RCC 7860 (cell line): ENCODE measurements at regions not wholly inside any gene's neighbourhood (a gene's known extent, or its start where the extent isn't known, plus 50 kb on each side); places are given as distances from the start of the nearest gene placed in this dataset.

ENCODE experiments used
- DNase-seq: peaks from one replicate; pipeline ENCODE4 v3.0.0-alpha.2; 2015; ENCODE audit warnings: low spot score
- FAIRE-seq: peaks from 2 replicates; lab custom pipeline; 2012; peaks lifted over from hg19 to GRCh38; lab: Jason Lieb, UNC

DNA sequence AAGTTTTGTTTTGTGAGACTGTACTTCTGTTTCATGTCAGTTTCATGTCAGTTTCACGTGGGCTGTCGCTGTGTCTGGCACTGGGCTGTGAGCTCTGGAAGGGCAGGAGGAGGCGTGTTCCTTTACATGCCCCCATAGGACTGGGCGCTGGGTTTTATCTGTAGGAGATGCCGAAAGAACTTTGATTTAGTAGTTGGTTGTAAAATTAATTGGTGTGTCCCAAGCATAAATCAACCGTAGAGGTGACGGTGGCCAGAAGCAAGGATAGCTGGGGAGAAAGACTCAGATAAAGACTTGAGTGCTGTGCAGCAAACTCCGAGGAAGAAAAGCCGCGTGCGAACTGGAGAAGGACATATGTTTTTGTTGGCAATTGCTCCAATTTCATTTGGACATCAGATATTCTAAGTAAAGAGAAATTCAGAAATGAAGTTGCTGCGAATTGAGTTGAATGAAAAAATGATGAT, 182.5 kb downstream of the VRK1 start:
- FAIRE-seq: no peak

DNA sequence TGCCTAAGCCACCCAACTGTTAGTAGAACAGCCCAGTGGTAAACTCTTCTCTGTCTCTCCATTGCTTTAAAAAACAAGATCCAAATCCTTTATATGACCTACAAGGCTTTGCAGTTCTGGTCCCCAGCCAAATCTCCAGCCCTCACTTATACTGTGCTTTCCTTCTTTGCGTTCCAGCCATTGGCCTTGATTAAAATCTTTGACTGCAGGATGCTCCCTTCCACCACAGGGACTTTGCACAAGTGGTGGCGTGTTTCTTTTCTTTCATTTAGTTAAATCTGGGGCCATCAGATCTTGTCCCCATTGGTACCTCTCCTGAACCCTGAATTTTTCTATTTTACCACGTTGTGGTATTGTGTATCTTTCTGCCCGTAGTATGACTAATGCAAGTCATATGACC, 183.7 kb downstream of the VRK1 start:
- FAIRE-seq (no peak), DNase-seq (no peak)

More for the DNA sequence above, 182.5 kb downstream of the VRK1 start:
- DNase-seq: no peak

DNA sequence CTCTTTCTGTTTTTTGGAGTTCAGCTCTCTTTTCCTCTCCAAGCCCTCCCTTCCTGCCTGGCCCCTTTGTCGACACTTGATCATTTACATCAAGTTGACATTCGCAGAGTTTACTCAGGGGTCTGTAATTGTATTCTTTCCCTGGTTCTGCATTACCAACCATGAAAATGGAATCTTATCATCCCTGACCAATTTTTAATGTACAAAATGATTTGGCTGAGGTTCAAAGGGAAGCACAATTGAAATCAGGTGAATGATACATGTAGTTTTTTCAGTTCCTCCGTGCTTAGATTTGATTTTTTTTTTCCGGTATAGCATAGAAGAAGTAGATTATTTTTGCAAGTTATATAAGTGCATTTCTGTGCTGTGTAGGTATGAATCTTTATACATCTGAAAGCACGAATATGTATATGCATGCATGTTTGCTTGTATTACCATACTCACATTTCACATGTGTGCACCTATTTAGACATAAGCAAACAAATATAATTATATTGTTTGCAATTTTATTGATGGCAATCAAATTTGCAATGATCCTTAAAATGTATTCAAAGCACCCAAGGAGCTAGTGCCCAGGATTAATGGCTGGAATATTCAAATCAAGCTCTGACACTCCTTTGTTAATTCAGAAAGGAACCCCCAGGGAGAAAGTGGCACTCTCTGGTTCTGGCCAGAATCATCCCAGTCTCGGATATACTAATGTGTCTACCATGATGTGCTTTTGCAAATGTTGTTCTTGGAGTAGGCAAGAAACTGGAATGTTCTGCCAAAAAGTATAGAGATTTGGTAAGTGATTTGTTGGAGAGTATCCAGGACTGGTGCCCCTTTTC, 189.3 kb downstream of the VRK1 start:
- FAIRE-seq (no peak), DNase-seq (no peak)

DNA sequence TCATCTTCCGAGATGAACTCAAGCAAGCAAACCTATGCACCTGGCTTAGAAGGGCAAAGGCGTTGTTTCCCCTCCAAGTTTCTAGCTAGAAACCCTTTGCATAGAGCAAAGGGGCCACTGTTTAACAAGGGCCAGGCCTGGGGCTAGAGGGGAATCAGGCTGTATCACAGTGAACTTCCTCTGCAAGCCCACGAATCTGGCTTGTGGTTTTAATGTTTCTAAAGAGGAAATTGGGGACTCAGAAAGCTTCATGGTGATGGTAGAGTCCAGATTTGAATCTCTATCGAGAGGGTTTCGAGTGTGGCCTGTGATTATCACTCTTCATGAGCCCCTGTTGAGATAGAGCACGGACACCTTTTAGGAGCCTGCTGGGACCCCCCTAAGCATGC, 189.9 kb downstream of the VRK1 start:
- FAIRE-seq (no peak), DNase-seq (no peak)

DNA sequence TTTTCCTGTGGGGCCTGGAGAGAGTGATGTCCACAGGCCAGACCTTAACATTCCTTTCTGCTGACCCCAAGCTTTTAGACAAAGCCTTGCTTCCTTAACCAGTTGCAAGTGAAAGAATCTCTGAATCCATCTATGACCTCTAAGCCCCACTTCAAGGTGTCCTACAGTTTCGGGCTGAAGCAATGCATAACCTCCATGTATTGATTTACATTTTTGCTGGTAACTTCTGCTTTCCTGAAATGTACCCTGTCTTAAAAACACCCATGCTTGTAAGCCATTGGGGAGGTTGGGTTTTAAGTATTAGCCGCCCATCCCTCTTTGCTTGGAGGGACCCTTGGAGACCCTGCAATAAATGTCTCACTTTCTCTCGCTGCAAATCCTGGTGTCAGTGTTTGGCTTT, 190.6 kb downstream of the VRK1 start:
- DNase-seq: no peak
- no peak for FAIRE-seq

DNA sequence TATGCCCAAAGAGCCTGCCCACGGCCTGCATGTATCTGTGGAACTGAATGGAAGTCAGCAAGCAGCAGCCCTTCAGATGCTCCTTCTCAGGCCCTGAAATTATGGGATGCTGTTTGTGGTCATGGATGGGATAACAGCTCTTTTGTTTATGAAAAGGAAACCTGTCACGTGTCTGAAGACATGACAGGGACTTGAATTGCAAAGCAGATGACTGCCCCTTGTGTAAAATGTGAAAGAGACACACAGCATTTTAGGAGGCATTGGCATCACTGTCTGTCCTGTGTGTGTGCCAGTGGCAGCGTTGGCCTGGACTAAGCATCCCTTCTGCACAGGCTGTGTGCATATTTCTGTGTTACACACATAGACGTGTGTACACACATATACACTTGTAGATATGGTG, 192.1 kb downstream of the VRK1 start:
- no peak for FAIRE-seq
- no peak for DNase-seq

DNA sequence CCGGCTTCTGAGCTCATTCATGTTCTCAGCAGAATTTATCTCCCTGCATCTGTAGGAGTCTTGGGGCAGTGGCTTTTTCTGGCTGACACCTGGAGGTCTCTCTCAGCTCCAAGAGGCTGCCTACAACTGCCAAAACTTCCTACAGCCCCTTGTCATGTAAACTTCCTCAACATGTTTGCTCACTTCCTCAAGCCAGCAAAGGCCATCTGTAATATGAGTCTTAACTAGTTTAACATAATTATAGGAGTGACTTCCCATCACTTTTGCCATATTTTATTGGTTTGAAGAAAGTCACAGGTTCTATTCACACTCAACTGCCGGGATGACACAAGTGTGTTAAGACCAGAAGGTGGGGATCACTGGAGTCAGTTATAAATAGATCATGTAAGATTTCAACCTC, 194.0 kb downstream of the VRK1 start:
- DNase-seq (no peak), FAIRE-seq (no peak)

DNA sequence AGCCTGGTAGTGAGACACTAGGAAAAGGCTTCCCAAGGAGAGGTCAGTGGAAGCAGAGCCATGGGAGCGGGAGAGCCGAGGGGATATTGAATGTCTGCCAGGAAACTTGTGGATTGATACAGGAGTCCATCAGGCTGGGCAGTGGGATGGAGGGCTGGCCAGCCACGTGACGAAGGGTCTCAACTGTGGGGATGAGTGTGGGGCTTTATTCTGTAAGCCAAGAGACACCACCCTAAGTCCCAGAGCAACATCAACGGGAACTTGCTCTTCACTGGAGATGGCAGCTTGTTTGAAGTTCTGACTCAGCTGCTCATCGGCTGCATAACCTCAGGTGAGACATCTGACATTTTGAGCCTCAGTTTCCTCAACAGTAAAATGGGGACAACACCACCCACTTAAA, 197.8 kb downstream of the VRK1 start:
- FAIRE-seq: no peak

DNA sequence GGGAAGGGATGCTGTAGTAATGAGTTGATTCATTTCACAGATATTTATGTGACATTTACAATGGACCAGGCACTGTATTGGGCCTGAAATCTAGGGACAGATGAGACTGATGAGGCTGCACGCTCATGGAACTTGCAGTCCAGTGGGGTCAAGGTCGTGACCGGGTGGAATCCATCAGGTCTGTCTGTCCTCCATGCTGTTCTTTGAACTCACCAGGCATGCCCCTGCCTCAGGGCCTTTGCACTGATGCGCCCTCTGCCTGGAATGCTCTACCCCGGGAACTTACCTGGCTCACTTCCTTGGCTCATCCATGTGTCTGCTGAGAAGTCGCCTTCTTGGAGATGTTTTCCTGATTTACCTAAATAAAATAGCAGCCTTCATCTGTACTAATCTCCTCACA, 200.1 kb downstream of the VRK1 start:
- DNase-seq (no peak), FAIRE-seq (no peak)

More for the DNA sequence above, 197.8 kb downstream of the VRK1 start:
- no peak for DNase-seq

DNA sequence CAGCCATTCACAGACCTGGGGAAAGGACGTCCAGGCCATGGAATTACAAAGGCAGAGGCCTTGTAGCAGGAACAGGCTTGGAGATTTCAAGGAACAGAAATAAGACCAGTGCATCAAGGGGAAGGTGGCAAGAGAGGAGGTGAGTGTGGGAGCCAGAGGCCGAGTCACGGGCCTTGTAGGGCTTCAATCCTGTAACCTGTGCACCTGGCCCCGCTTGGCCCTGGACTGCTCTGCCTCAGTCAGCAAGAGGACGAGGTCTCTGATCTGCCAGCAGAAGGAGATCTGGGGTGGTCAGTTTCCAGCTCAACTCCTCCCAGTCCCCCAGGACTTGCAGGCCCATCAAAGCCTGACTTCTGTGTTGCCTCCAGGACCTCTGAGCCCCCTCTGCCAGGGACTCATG, 200.8 kb downstream of the VRK1 start:
- DNase-seq: no peak
- FAIRE-seq: no peak

DNA sequence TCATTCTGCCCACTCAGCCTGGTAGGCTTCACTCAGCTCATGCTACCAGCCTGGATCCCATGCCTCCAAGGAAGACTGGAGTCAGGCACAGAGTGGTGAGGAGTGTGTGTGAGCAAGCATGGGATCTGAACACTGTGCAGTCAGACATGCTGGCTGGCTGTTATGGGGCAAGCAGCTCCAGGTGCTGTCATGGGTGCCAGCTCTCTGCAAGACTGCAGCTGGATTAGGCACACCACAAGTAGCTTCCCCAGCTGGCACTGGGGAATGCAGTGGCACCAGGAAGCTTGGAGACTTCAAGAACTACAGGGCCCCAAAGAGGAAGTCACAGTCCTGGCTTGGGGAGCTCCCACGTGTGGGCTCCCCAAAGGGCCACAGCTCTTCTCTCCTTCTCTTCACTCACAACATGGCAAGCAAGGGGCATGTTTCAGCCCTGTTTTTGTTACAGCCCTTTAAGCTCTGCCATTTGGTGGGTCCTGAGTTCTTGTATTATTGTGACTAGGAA, 202.5 kb downstream of the VRK1 start:
- DNase-seq: no peak
- FAIRE-seq: no peak

DNA sequence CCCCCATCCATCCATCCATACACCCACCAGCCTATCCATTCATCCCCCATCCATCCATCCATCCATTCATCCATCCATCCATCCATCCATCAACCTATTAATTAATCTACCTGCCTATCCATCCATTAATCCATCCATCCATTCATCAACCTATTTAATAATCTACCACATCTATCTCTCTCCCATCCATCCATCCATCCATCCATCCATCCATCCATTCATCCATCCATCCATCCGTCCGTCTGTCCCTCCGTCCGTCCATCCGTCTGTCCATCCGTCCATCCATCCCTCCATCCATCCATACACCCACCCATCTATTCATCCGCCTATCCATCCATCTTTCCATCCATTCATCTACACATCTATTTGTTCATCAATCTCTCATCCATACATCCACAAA, 205.3 kb downstream of the VRK1 start:
- FAIRE-seq (no peak), DNase-seq (no peak)

DNA sequence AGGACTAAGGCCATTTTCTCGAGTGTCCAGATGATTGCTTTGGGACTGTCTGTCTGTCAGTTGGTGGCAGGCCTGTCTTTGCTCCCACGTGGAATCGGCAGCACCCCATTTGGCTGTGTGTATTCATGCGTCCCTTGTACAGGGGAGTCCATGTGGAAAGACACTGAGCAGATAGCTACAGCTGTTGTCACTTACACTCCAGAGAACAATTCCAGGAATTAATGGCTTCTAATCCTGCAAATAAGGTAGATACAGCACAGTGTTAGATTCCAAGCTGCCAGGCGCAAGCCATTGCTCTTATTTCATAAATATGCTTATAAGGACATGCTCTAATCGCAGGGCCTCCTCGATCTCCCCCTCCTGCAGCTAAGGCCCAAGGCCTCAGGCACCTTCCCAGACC, 208.8 kb downstream of the VRK1 start:
- no peak for FAIRE-seq
- DNase-seq: no peak

DNA sequence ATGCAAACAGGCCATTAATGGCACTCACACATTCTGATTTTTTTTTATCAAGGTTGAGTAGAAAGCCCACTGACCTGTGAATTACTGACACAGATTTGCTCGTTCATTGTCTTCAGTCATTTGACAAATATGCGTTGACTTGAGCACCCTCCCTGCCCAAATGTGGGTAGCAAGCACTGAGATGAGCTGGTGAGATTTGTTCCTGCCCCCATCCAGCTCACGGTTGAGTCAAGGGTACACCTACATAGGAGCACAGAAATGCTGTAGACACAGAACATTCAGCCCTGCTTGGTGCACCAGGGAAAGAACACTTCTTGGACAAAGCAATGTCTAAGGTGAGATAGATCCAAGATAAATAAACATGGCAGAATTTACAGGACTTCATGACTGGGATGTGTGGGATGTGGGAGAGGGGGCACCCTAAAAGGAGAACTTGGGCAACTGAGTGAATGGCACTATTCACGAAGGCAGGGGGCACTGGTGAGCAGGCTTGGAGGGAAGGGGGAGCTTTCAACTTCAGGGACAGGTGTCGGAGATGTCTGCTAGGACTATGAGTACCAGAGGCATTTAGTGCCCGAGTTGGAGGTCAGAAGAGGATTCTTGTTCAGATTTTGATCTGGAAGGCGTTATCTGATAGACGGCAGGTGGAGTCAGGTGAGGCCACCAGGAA, 213.4 kb downstream of the VRK1 start:
- FAIRE-seq (no peak), DNase-seq (no peak)

DNA sequence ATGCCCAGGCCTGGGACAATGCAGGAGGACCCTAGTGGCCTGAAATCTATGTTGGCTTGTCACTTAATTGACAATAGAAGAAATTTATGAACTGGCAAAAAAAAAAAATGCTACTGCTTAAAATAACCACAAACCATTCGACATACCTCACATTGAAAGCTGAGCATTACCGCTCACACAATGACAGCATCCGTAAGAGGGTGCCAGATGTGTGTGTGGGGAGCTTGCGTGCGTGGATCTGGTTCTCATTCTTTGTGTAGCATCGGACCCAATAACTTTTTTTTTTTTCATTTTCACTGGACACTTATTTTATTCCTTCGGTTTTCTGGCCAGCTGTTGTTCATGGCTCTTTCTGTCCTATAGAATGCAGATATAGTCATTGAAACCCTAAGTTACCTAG, 216.7 kb downstream of the VRK1 start:
- FAIRE-seq (no peak), DNase-seq (no peak)

DNA sequence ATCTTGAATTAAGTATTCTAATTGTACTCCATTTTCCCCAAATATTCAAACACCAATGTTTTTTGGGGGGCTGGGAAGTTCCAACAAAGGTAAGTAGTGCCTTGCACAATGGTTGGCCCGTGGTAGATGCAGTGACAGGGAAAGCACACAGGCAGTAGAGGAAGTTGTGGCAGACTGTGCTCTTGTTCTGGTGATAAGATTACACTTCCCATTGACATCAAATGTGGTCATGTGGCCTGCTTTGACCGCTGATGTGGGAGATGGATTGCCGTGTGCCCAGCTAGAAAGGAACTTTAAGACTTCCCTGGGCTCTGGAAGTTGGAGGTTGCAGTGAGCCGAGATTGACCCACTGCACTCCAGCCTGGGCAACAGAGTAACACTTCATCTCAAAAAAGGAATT, 223.8 kb downstream of the VRK1 start:
- no peak for DNase-seq

DNA sequence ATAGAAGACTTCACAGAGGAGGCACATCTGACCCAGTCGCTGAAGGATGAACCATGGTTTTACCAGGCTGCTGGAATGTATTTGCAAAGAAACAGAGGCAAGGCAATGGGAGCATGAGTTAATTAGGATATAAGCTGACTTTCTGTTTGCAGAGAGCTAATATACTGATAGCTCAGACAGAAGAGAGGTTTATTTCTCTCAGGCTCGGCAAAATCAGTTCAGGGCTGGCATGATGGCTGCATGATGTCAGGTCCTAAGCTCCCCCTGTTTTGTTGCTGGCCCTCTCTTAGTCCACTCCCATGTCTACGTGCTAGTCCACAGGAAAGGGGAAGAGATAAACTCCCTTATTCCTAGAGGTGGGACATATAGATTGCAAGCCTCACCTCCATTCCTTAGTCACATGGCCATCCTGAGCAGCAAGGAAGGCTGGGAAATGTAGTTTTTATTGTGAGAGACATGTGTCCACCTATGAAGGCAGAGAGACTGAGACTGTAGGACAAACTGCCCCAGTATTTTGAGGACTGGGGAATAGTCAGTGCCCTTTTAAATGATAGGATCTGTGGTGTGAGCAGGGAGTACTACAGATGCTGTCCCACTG, 224.5 kb downstream of the VRK1 start:
- no peak for FAIRE-seq

More for the DNA sequence above, 223.8 kb downstream of the VRK1 start:
- no peak for FAIRE-seq

DNA sequence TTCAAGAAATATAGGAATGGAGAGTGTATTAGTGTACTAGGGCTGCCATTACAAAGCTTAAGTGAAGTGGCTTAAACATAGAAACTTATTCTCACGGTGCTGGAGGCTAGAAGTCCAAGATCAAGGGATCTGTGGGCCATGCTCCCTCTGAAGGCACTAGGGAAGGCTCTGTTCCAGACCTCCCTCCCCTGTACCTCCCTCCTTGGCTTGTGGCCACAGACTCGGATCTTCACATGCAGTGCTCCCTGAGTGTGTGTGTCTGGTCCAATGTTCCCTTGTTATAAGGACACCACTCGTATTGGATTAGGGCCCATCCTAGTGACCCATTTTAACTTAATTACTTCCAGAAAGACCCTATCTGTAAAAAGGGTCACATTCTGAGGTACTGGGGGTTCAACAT, 225.6 kb downstream of the VRK1 start:
- DNase-seq (no peak), FAIRE-seq (no peak)

More for the DNA sequence above, 224.5 kb downstream of the VRK1 start:
- DNase-seq: no peak

DNA sequence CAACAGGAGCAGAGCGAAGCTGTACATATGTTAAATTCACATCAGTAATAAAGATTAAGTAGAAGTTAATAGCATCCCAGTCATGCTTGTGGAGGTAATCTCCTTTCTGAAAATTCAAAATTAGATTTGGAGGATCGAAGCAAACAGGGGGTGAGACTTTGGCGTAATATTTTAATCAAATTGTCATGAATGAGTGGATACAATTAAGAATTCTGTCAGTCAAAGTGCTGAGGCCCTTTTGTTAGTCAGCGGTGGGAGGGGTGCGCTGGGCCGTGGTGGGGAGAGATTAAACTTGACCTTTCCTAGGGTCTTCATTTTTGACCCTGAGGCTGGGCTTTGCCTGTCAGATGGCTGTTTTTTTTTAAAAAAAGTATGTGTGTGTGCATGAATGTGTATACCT, 226.7 kb downstream of the VRK1 start:
- DNase-seq (no peak), FAIRE-seq (no peak)

DNA sequence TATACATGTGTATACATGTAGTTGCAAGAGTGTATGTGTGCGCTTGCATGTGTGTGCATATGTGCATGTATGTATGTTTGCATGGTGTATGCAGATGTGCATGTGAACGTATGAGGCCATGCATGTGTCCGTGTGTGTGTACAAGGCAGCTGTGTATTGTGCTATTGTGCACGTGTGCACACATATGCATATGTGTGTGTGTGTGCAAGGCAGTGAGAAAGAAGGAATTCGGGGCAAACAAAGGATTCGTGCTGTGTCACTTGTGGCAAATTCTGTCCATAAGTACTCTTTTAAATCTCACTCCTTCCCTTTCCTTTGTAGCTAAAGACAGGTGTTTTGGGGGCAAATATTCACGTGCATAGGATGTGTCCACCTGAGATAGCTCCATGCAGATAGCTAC, 227.1 kb downstream of the VRK1 start:
- DNase-seq: no peak
- no peak for FAIRE-seq

DNA sequence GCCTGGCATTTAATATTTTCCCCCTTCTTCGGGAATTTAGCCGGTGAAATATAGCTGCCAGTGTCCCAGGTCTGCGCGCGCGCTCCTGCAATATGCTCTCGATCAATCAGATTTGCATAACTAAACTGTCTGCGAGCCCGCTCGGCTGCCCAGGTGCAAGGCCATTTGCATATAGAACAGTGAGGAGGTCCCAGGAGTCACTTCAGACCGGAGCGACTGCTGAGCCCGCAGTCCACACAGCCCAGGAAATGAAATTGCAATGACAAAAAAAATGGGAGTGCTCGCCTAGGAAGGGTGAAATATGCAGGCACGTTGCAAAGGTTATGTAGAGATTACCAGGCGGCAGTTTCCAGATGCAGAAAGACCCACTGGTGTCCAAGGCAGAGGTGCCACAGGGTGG, 228.5 kb downstream of the VRK1 start:
- no peak for FAIRE-seq

More for the DNA sequence above, 228.5 kb downstream of the VRK1 start:
- DNase-seq: no peak
